Psoas muscle (tissue), 7 donors: ENCODE measurements at regions not wholly inside any gene's neighbourhood (a gene's known extent, or its start where the extent isn't known, plus 50 kb on each side); places are given as distances from the start of the nearest gene placed in this dataset.

Experiments
- ATAC-seq, 4 donors: fragments of 200-7000 bp; cut with Tn5 transposase; one replicate each; pipeline ENCODE4 v1.9.1; 2020; ENCODE audit warnings: moderate library complexity in 3 of 4, mild to moderate bottlenecking in 2 of 4
- DNase-seq, 2 donors: peaks; one replicate each; pipeline ENCODE4 v3.0.0-alpha.2; 2020
- H3K27ac ChIP-seq: fragments of 200-600 bp; one replicate; pipeline ENCODE4 v1.8.0; 2022
- H3K27me3 ChIP-seq, 3 donors: fragments of 200-600 bp in 1 of 3; one replicate each; pipeline versions ENCODE4 v1.6.1 to v1.8.0; 2013 to 2022; ENCODE audit warnings: low read length in 2 of 3, mild to moderate bottlenecking in 2 of 3, moderate library complexity in 1 of 3; ENCODE audit not compliant: insufficient read depth in 3 of 3
- H3K36me3 ChIP-seq, 2 donors: fragments of 200-600 bp in 1 of 2; one replicate each; pipeline versions ENCODE4 v1.6.1 to v1.8.0; 2013 to 2022; ENCODE audit warnings: low read depth in 1 of 2, mild to moderate bottlenecking in 1 of 2, moderate library complexity in 1 of 2; ENCODE audit not compliant: insufficient read depth in 1 of 2
- H3K4me1 ChIP-seq: fragments of 200-600 bp; one replicate; pipeline ENCODE4 v1.8.0; 2022
- H3K4me3 ChIP-seq: fragments of 200-600 bp; one replicate; pipeline ENCODE4 v1.8.0; 2022; ENCODE audit warnings: mild to moderate bottlenecking
- H3K9me3 ChIP-seq: fragments of 200-600 bp; one replicate; pipeline ENCODE4 v1.8.0; 2022
- CTCF ChIP-seq: fragments of 200-600 bp; IDR thresholded peaks from one replicate; pipeline ENCODE4 v1.8.0; 2022; ENCODE audit warnings: antibody characterized with exemption
- WGBS, 3 donors: extraction: QIAGEN DNeasy Blood & Tissue Kit; methylation state at CpG; one replicate each; pipeline versions ENCODE4 v1.1.6 to v1.1.7; 2013; 5-methylcytosine and 5-hydroxymethylcytosine counted together
- intact Hi-C, 2 donors: fragments of 100-400 bp; cut with DNase I; formaldehyde crosslinking; loops; one replicate each; pipeline versions ENCODE4 v1.11.0 to v1.14.2; 2022
- donor health status: healthy with polysubstance abuse.
- donor health status: DM: no; HTN: no; CAD: no; lungs with moderate emphysema.
- donor health status: Bipolar disorder and iron deficiency.
- donor health status: healthy.
- donor health status: DM: yes; HTN: yes; CAD: no.
- donor health status: DM: no; HTN: no; CAD: no.
- donor health status: DM: yes; HTN: yes; CAD: no.

- ATAC-seq (no peak), DNase-seq (no peak)
- Histone ChIP-seq H3K9me3 (peaks cover 7% of the 10 kb centered on the region), H3K4me1 (no peaks in the 10 kb centered on the region), H3K27ac (no peak overlapping the region), H3K36me3 (no peaks in the 10 kb centered on the region), H3K4me3 (no peak overlapping the region), H3K27me3 (no peaks in the 10 kb centered on the region)
- 43 to 55% (median 51%) methylated on average over 2 of the region's 2 CpGs for WGBS, 3 donors
- intact Hi-C loops: no loop called here
- no peak for TF ChIP-seq CTCF
These were observed 88.9 kb upstream of the TRPM3 start for GRCh38 chr9:71210326-71210725.

- WGBS, 3 donors: 59 to 68% (median 61%) methylated on average over 7 of the region's 7 CpGs
- Histone ChIP-seq H3K4me1 (no peaks in the 10 kb centered on the region), H3K9me3 (peaks cover 7% of the 10 kb centered on the region), H3K36me3 (no peaks in the 10 kb centered on the region), H3K27ac (no peak overlapping the region), H3K4me3 (no peak overlapping the region), H3K27me3 (no peaks in the 10 kb centered on the region)
- intact Hi-C loops: no loop called here
- TF ChIP-seq CTCF: no peak
- ATAC-seq: no peak
- DNase-seq: no peak
These were observed 88.5 kb upstream of the TRPM3 start for GRCh38 chr9:71209890-71210289.

- no peaks in the 10 kb centered on the region for H3K9me3 ChIP-seq
- no peaks in the 10 kb centered on the region for H3K4me1 ChIP-seq
- intact Hi-C loops: no loop called here
- ATAC-seq: no peak
- H3K27me3 ChIP-seq: no peaks in the 10 kb centered on the region
- H3K4me3 ChIP-seq: no peak overlapping the region
- no peaks in the 10 kb centered on the region for H3K36me3 ChIP-seq
- TF ChIP-seq CTCF: no peak
- no peak for DNase-seq
- H3K27ac ChIP-seq: no peak overlapping the region
These were observed 81.5 kb upstream of the TRPM3 start for GRCh38 chr9:71202931-71203330.

GRCh38 chr9:71191708-71192107 is 70.3 kb upstream of the TRPM3 start:
- no peak for TF ChIP-seq CTCF
- Histone ChIP-seq H3K4me1 (no peaks in the 10 kb centered on the region), H3K9me3 (no peaks in the 10 kb centered on the region), H3K4me3 (no peak overlapping the region), H3K27ac (no peak overlapping the region), H3K36me3 (no peaks in the 10 kb centered on the region), H3K27me3 (no peaks in the 10 kb centered on the region)
- 72 to 79% (median 77%) methylated on average over 3 of the region's 3 CpGs for WGBS, 3 donors
- intact Hi-C loops: no loop called here
- DNase-seq (no peak), ATAC-seq (no peak)

- Histone ChIP-seq H3K27ac (no peak overlapping the region), H3K4me1 (no peaks in the 10 kb centered on the region), H3K27me3 (no peaks in the 10 kb centered on the region), H3K4me3 (no peak overlapping the region), H3K36me3 (no peaks in the 10 kb centered on the region), H3K9me3 (no peaks in the 10 kb centered on the region)
- DNase-seq (no peak), ATAC-seq (no peak)
- intact Hi-C loops: no loop called here
- no peak for TF ChIP-seq CTCF
- WGBS, 3 donors: 57 to 64% (median 63%) methylated on average over 3 of the region's 3 CpGs
These were observed 61.8 kb upstream of the TRPM3 start for GRCh38 chr9:71183251-71183650.
